Activated T-cell treated with anti-CD3 and anti-CD28 coated beads, Interleukin-2, amount 50 U/mL, for 72 hours (primary cell): ENCODE measurements at regions not wholly inside any gene's neighbourhood (a gene's known extent, or its start where the extent isn't known, plus 50 kb on each side); places are given as distances from the start of the nearest gene placed in this dataset.

Source experiments
- ATAC-seq, 2 donors: fragments of 150-1000 bp; cut with Tn5 transposase; replicated peaks in 1 of 2; 2 replicates each; pipeline ENCODE4 v1.10.0; 2021; ENCODE audit warnings: moderate library complexity in 2 of 2, mild to moderate bottlenecking in 1 of 2
- DNase-seq, 2 donors: peaks; one replicate each; pipeline ENCODE4 v3.0.0; 2021 to 2022; ENCODE audit warnings: mixed read lengths in 1 of 2
- H3K27ac Mint-ChIP-seq: one replicate; pipeline ENCODE4 v1.8.0; 2022; ENCODE audit warnings: mild to moderate bottlenecking, moderate library complexity, mixed read lengths
- H3K27me3 Mint-ChIP-seq: one replicate; pipeline ENCODE4 v1.8.0; 2022; ENCODE audit warnings: low read depth, mixed read lengths
- H3K36me3 Mint-ChIP-seq, 2 donors: one replicate each; pipeline ENCODE4 v1.8.0; 2022; ENCODE audit warnings: mixed read lengths in 2 of 2, mild to moderate bottlenecking in 1 of 2; ENCODE audit not compliant: insufficient read depth in 2 of 2
- H3K4me1 Mint-ChIP-seq: one replicate; pipeline ENCODE4 v1.8.0; 2022; ENCODE audit warnings: low read depth, mixed read lengths
- H3K4me3 Mint-ChIP-seq, 2 donors: one replicate each; pipeline ENCODE4 v1.8.0; 2022; ENCODE audit warnings: mild to moderate bottlenecking in 2 of 2, mixed read lengths in 2 of 2, moderate library complexity in 2 of 2
- H3K9me3 Mint-ChIP-seq, 2 donors: one replicate each; pipeline ENCODE4 v1.8.0; 2022; ENCODE audit warnings: mixed read lengths in 2 of 2

- H3K27me3 Mint-ChIP-seq, result no peaks in the 10 kb centered on the region
- no peak overlapping the region for H3K27ac Mint-ChIP-seq
- H3K36me3 Mint-ChIP-seq, result no peaks in the 10 kb centered on the region
- no peaks in the 10 kb centered on the region for H3K9me3 Mint-ChIP-seq
- H3K4me3 Mint-ChIP-seq, result no peak overlapping the region
- DNase-seq, result no peak
- H3K4me1 Mint-ChIP-seq, result no peaks in the 10 kb centered on the region
- no peak for ATAC-seq
Observed at GRCh38 chr13:47503475-47503874, 497.6 kb downstream of the SUCLA2 start.

DNA sequence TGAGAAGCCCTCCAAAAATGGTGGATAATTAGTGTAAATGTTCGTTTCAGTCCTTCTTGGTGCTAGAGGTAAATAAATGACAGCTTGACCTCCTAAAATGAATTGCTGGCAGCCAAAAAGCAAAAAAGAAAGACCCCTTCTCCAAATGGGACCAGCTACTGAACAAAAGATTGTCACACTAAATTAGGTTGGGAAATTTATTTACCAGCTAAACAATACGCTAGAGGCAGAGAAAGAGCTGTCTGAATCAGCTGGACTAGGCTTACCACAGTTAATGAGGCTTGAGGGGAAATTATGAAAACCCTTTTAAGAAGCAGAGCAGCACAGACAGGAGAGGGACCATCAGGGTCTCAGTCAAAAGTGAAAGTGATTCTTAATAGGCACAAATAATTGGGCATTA lies 498.9 kb downstream of the SUCLA2 start:
- Mint-ChIP-seq H3K27ac (no peak overlapping the region), H3K9me3 (peaks cover 0 to 3% of the 10 kb centered on the region in 2 donors), H3K4me3 (no peak overlapping the region), H3K27me3 (no peaks in the 10 kb centered on the region), H3K4me1 (no peaks in the 10 kb centered on the region), H3K36me3 (no peaks in the 10 kb centered on the region)
- DNase-seq (no peak), ATAC-seq (no peak)

- Mint-ChIP-seq H3K9me3 (peaks cover under 1 to 3% of the 10 kb centered on the region in 2 donors), H3K4me1 (no peaks in the 10 kb centered on the region), H3K27ac (no peak overlapping the region), H3K36me3 (no peaks in the 10 kb centered on the region), H3K4me3 (no peak overlapping the region), H3K27me3 (no peaks in the 10 kb centered on the region)
- no peak for ATAC-seq
- DNase-seq, result no peak
Observed at GRCh38 chr13:47499358-47500150, 501.5 kb downstream of the SUCLA2 start.

DNA sequence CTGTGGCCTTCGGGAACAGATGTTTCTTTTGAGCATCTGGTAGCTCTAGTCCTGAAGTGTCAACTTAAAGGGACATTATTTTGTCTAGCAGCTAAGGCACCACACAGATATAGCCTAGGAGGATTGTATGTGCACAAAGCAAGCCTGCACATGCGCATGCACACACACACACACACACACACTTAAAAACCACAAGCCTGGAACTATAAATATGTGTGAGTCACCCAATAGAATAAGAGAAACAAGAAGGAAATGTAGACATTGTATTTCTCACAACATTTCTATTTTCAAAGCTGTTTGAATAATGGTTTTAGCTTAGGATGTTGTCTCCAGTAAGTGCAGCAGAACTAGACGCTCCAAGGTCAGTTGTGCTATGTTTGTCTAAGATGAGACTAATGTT lies 516.5 kb downstream of the SUCLA2 start:
- H3K27ac Mint-ChIP-seq, result no peak overlapping the region
- H3K27me3 Mint-ChIP-seq, result no peaks in the 10 kb centered on the region
- peaks cover 0 to 2% of the 10 kb centered on the region in 2 donors for H3K9me3 Mint-ChIP-seq
- H3K4me3 Mint-ChIP-seq, result no peak overlapping the region
- DNase-seq (no peak), ATAC-seq (no peak)
- no peaks in the 10 kb centered on the region for H3K4me1 Mint-ChIP-seq
- no peaks in the 10 kb centered on the region for H3K36me3 Mint-ChIP-seq

GRCh38 chr13:47481536-47481935 lies 519.5 kb downstream of the SUCLA2 start:
- no peak overlapping the region for H3K4me3 Mint-ChIP-seq
- no peak overlapping the region for H3K27ac Mint-ChIP-seq
- no peaks in the 10 kb centered on the region for H3K4me1 Mint-ChIP-seq
- DNase-seq (no peak), ATAC-seq (no peak)
- peaks cover 0 to 2% of the 10 kb centered on the region in 2 donors for H3K9me3 Mint-ChIP-seq
- no peaks in the 10 kb centered on the region for H3K27me3 Mint-ChIP-seq
- H3K36me3 Mint-ChIP-seq, result no peaks in the 10 kb centered on the region

GRCh38 chr13:47480951-47481350 lies 520.1 kb downstream of the SUCLA2 start:
- ATAC-seq, result no peak
- no peaks in the 10 kb centered on the region for H3K4me1 Mint-ChIP-seq
- H3K4me3 Mint-ChIP-seq, result no peak overlapping the region
- no peak overlapping the region for H3K27ac Mint-ChIP-seq
- H3K36me3 Mint-ChIP-seq, result no peaks in the 10 kb centered on the region
- H3K27me3 Mint-ChIP-seq, result no peaks in the 10 kb centered on the region
- no peak for DNase-seq
- H3K9me3 Mint-ChIP-seq, result peaks cover 0 to 2% of the 10 kb centered on the region in 2 donors

DNA sequence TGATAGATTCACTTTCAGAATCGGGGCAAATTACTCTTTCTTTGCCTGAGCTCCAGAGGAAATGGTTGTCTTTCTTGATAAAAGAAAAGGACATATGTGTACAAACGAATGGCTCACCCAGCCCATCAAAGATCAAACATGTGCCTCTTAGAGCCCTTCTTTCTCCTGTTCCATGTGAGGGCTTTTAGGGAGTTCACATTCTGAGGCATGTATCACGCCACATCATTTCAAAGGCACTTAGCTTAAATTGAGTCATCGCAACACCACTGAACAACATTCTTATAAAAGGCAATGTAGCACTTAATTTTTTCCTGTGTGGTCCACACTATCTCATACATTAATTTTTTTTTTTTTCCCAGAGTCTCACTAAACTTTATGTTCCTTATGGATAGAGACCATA lies 521.0 kb downstream of the SUCLA2 start:
- no peak for ATAC-seq
- no peak overlapping the region for H3K27ac Mint-ChIP-seq

GRCh38 chr13:47478985-47479384 lies 522.1 kb downstream of the SUCLA2 start:
- Mint-ChIP-seq H3K27me3 (no peaks in the 10 kb centered on the region), H3K36me3 (no peaks in the 10 kb centered on the region), H3K4me1 (no peaks in the 10 kb centered on the region), H3K4me3 (no peak overlapping the region), H3K9me3 (peaks cover 0 to 1% of the 10 kb centered on the region in 2 donors), H3K27ac (no peak overlapping the region)
- ATAC-seq, result no peak
- DNase-seq, result no peak

More for the DNA sequence above, 521.0 kb downstream of the SUCLA2 start:
- H3K27me3 Mint-ChIP-seq, result no peaks in the 10 kb centered on the region
- no peak for DNase-seq
- no peaks in the 10 kb centered on the region for H3K4me1 Mint-ChIP-seq
- H3K36me3 Mint-ChIP-seq, result no peaks in the 10 kb centered on the region
- H3K4me3 Mint-ChIP-seq, result no peak overlapping the region
- peaks cover 0 to 2% of the 10 kb centered on the region in 2 donors for H3K9me3 Mint-ChIP-seq

- DNase-seq (no peak), ATAC-seq (no peak)
- no peaks in the 10 kb centered on the region for H3K36me3 Mint-ChIP-seq
- no peaks in the 10 kb centered on the region for H3K27me3 Mint-ChIP-seq
- no peak overlapping the region for H3K27ac Mint-ChIP-seq
- H3K9me3 Mint-ChIP-seq, result peaks cover 0 to 2% of the 10 kb centered on the region in 2 donors
- H3K4me3 Mint-ChIP-seq, result no peak overlapping the region
- no peaks in the 10 kb centered on the region for H3K4me1 Mint-ChIP-seq
Observed at GRCh38 chr13:47475441-47475948, 525.6 kb downstream of the SUCLA2 start.

- no peak for DNase-seq
- no peaks in the 10 kb centered on the region for H3K36me3 Mint-ChIP-seq
Observed at GRCh38 chr13:47474839-47475238, 526.2 kb downstream of the SUCLA2 start.

GRCh38 chr13:47474326-47474725 lies 526.7 kb downstream of the SUCLA2 start:
- no peak overlapping the region for H3K27ac Mint-ChIP-seq
- H3K4me1 Mint-ChIP-seq, result no peaks in the 10 kb centered on the region
- no peaks in the 10 kb centered on the region for H3K27me3 Mint-ChIP-seq
- ATAC-seq (no peak), DNase-seq (no peak)
- no peaks in the 10 kb centered on the region for H3K36me3 Mint-ChIP-seq
- peaks cover 0 to 2% of the 10 kb centered on the region in 2 donors for H3K9me3 Mint-ChIP-seq
- H3K4me3 Mint-ChIP-seq, result no peak overlapping the region

More at GRCh38 chr13:47474839-47475238, 526.2 kb downstream of the SUCLA2 start:
- Mint-ChIP-seq H3K4me1 (no peaks in the 10 kb centered on the region), H3K27ac (no peak overlapping the region), H3K9me3 (peaks cover 0 to 2% of the 10 kb centered on the region in 2 donors), H3K27me3 (no peaks in the 10 kb centered on the region), H3K4me3 (no peak overlapping the region)
- ATAC-seq, result no peak

DNA sequence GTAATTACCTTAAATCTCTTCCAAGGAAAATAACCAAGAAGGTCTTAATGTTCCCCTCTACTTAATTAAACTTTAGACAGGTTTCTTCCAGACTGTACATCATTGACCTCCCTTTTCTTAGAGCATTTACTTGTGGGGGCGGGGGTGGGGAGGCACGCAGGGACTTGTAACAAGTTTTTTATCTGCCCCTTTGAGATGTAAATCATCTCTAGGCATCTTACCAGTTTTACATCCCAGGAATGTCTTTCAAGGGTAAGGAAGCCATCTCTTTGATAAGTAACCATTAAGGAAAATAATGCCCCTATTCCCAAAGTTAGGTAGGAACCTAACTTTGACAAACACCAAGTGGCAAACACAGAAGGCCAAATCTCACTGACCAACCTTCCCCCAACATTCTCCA lies 528.6 kb downstream of the SUCLA2 start:
- H3K9me3 Mint-ChIP-seq, result peaks cover 2 to 4% of the 10 kb centered on the region in 2 donors
- no peak overlapping the region for H3K27ac Mint-ChIP-seq
- no peaks in the 10 kb centered on the region for H3K36me3 Mint-ChIP-seq
- no peaks in the 10 kb centered on the region for H3K27me3 Mint-ChIP-seq
- H3K4me1 Mint-ChIP-seq, result no peaks in the 10 kb centered on the region
- DNase-seq (no peak), ATAC-seq (no peak)
- H3K4me3 Mint-ChIP-seq, result no peak overlapping the region

DNA sequence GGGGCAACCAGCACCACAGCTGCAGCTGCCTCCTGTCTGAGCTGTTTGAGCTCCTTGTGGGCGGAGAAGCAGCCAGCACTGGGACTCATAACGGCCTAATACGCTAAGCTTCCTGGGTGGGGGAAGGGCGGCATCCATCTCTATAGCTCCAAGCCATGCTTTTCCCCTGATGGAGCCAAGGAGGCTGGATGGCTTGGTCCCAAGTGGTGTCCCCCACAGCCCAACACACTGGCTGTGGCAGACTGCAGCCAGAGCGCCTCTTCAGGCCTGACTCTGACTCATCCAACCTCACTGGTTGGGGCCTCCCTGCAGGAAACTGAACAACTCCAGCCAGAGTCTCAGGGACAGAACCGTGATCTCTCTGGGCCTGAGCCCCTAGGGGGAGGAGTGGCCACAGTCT lies 537.3 kb downstream of the SUCLA2 start:
- Mint-ChIP-seq H3K27me3 (no peaks in the 10 kb centered on the region), H3K36me3 (peaks cover 0 to 2% of the 10 kb centered on the region in 2 donors), H3K27ac (no peak overlapping the region), H3K4me3 (no peak overlapping the region), H3K9me3 (peaks cover 13 to 15% of the 10 kb centered on the region in 2 donors), H3K4me1 (no peaks in the 10 kb centered on the region)
- ATAC-seq, result no peak
- DNase-seq, result no peak

- no peaks in the 10 kb centered on the region for H3K27me3 Mint-ChIP-seq
- H3K4me3 Mint-ChIP-seq, result no peak overlapping the region
- H3K36me3 Mint-ChIP-seq, result peaks cover 0 to 2% of the 10 kb centered on the region in 2 donors
- no peaks in the 10 kb centered on the region for H3K4me1 Mint-ChIP-seq
- no peak overlapping the region for H3K27ac Mint-ChIP-seq
- H3K9me3 Mint-ChIP-seq, result peaks cover 13 to 15% of the 10 kb centered on the region in 2 donors
- DNase-seq (no peak), ATAC-seq (no peak)
Observed at GRCh38 chr13:47463002-47463401, 538.1 kb downstream of the SUCLA2 start.
